ENCODE measurements at regions not wholly inside any gene's neighbourhood (a gene's known extent, or its start where the extent isn't known, plus 50 kb on each side); places are given as distances from the start of the nearest gene placed in this dataset.
A peak's percentile ranks its signal among the peaks of the same experiment; 100 is the strongest.

- DNase-seq, result no peak
These were observed 115.0 kb downstream of the RIPK4 start for GRCh38 chr21:41651830-41652229.

- no peak for DNase-seq
These were observed 115.4 kb downstream of the RIPK4 start for GRCh38 chr21:41651406-41651805.

- no peak for DNase-seq
These were observed 116.2 kb downstream of the RIPK4 start for GRCh38 chr21:41650526-41651145.

- no peak for DNase-seq
These were observed 118.2 kb downstream of the RIPK4 start for GRCh38 chr21:41648591-41649031.

- no peak for DNase-seq
These were observed 118.9 kb downstream of the RIPK4 start for GRCh38 chr21:41647806-41648561.

- no peak for DNase-seq
These were observed 123.4 kb downstream of the RIPK4 start for GRCh38 chr21:41643246-41643966.

GRCh38 chr21:41641821-41642701 lies 124.8 kb downstream of the RIPK4 start:
- DNase-seq, result no peak

GRCh38 chr21:41641510-41641815 lies 125.4 kb downstream of the RIPK4 start:
- no peak for DNase-seq

- no peak for DNase-seq
These were observed 125.9 kb downstream of the RIPK4 start for GRCh38 chr21:41640748-41641509.

- DNase-seq, result no peak
These were observed 127.1 kb downstream of the RIPK4 start for GRCh38 chr21:41639766-41640165.

- DNase-seq, result no peak
These were observed 127.5 kb downstream of the RIPK4 start for GRCh38 chr21:41639336-41639735.

GRCh38 chr21:41638201-41638790 lies 128.6 kb downstream of the RIPK4 start:
- no peak for DNase-seq

GRCh38 chr21:41636636-41637630 lies 129.0 kb upstream of the TMPRSS2 start:
- peak in 1 of 2 experiments; percentile 42 for DNase-seq

GRCh38 chr21:41635874-41636273 lies 127.9 kb upstream of the TMPRSS2 start:
- no peak for DNase-seq

- DNase-seq, result no peak
These were observed 126.9 kb upstream of the TMPRSS2 start for GRCh38 chr21:41634858-41635257.

GRCh38 chr21:41634211-41634694 lies 126.3 kb upstream of the TMPRSS2 start:
- no peak for DNase-seq

GRCh38 chr21:41633627-41634026 lies 125.7 kb upstream of the TMPRSS2 start:
- DNase-seq, result no peak

GRCh38 chr21:41632748-41633475 lies 125.0 kb upstream of the TMPRSS2 start:
- no peak for DNase-seq
